Mesenchymal stem cell (in vitro differentiated cells and primary cell): ENCODE measurements at regions not wholly inside any gene's neighbourhood (a gene's known extent, or its start where the extent isn't known, plus 50 kb on each side); places are given as distances from the start of the nearest gene placed in this dataset.

ENCODE experiments used
- DNase-seq: peaks from one replicate; pipeline ENCODE4 v3.0.0-alpha.2; 2013
- H2AFZ ChIP-seq: one replicate; pipeline ENCODE4 v1.6.1; 2013; ENCODE audit warnings: low read depth, mild to moderate bottlenecking, control low read depth, inconsistent platforms, low read length, moderate library complexity
- H2AK5ac ChIP-seq: 2 replicates; pipeline ENCODE4 v1.6.1; 2013; ENCODE audit warnings: low read length, moderate library complexity, mild to moderate bottlenecking, inconsistent platforms; ENCODE audit not compliant: severe bottlenecking
- H2BK120ac ChIP-seq: one replicate; pipeline ENCODE4 v1.6.1; 2013; ENCODE audit warnings: low read depth, mild to moderate bottlenecking, inconsistent platforms, low read length, moderate library complexity
- H2BK12ac ChIP-seq, 2 experiments: one replicate each; pipeline ENCODE4 v1.6.1; 2013; ENCODE audit warnings: inconsistent platforms in 2 of 2, low read length in 2 of 2, mild to moderate bottlenecking in 2 of 2, moderate library complexity in 2 of 2, control low read depth in 1 of 2
- H2BK15ac ChIP-seq: one replicate; pipeline ENCODE4 v1.6.1; 2013; ENCODE audit warnings: mild to moderate bottlenecking, low read depth, inconsistent platforms; ENCODE audit not compliant: poor library complexity, severe bottlenecking
- H2BK5ac ChIP-seq: 2 replicates; pipeline ENCODE4 v1.6.1; 2013; ENCODE audit warnings: low read depth, mild to moderate bottlenecking, low read length, control low read depth, inconsistent platforms; ENCODE audit not compliant: poor library complexity, severe bottlenecking
- H3K14ac ChIP-seq, 2 experiments: one replicate each; pipeline ENCODE4 v1.6.1; 2013; ENCODE audit warnings: inconsistent platforms in 2 of 2, low read length in 2 of 2, control low read depth in 1 of 2, mild to moderate bottlenecking in 1 of 2, moderate library complexity in 1 of 2
- H3K18ac ChIP-seq, 2 experiments: one replicate each; pipeline ENCODE4 v1.6.1; 2013; ENCODE audit warnings: inconsistent platforms in 2 of 2, low read length in 2 of 2, control low read depth in 1 of 2, low read depth in 1 of 2, mild to moderate bottlenecking in 1 of 2
- H3K23ac ChIP-seq, 2 experiments: one replicate each; pipeline ENCODE4 v1.6.1; 2013; ENCODE audit warnings: inconsistent platforms in 2 of 2, low read length in 2 of 2, mild to moderate bottlenecking in 2 of 2, moderate library complexity in 2 of 2, control low read depth in 1 of 2
- H3K27ac ChIP-seq: 2 replicates; pipeline ENCODE4 v1.5.1; 2013; ENCODE audit warnings: mild to moderate bottlenecking, moderate library complexity, low read length, control low read depth, inconsistent platforms; ENCODE audit not compliant: poor library complexity, severe bottlenecking
- H3K27me3 ChIP-seq, 2 experiments: 2 replicates each; pipeline versions ENCODE4 v1.6.1 to v1.7.0; 2013; ENCODE audit warnings: low read length in 2 of 2, mild to moderate bottlenecking in 2 of 2, moderate library complexity in 2 of 2, control low read depth in 1 of 2, inconsistent platforms in 1 of 2; ENCODE audit not compliant: control insufficient read depth in 1 of 2, insufficient read depth in 1 of 2
- H3K36me3 ChIP-seq, 2 experiments: 2 replicates each; pipeline versions ENCODE4 v1.6.1 to v1.7.0; 2013; ENCODE audit warnings: low read length in 2 of 2, control low read depth in 1 of 2, inconsistent platforms in 1 of 2, low read depth in 1 of 2, mild to moderate bottlenecking in 1 of 2; ENCODE audit not compliant: insufficient read depth in 2 of 2, control insufficient read depth in 1 of 2
- H3K4ac ChIP-seq, 2 experiments: one replicate each; pipeline ENCODE4 v1.6.1; 2013; ENCODE audit warnings: inconsistent platforms in 2 of 2, low read length in 2 of 2, mild to moderate bottlenecking in 2 of 2, moderate library complexity in 2 of 2, control low read depth in 1 of 2, low read depth in 1 of 2
- H3K4me1 ChIP-seq: 2 replicates; pipeline ENCODE4 v1.6.1; 2013; ENCODE audit warnings: low read depth, low read length, control low read depth; ENCODE audit not compliant: control insufficient read depth, insufficient read depth
- H3K4me2 ChIP-seq: 2 replicates; pipeline ENCODE4 v1.6.1; 2013; ENCODE audit warnings: low read length, mild to moderate bottlenecking, inconsistent platforms; ENCODE audit not compliant: poor library complexity, severe bottlenecking
- H3K4me3 ChIP-seq, 2 experiments: 2 replicates each; pipeline versions ENCODE4 v1.5.1 to v1.7.0; 2013; ENCODE audit warnings: low read length in 2 of 2, mild to moderate bottlenecking in 2 of 2, control low read depth in 1 of 2, low read depth in 1 of 2; ENCODE audit not compliant: insufficient read depth in 1 of 2
- H3K79me1 ChIP-seq: replicated peaks from 2 replicates; pipeline ENCODE4 v1.6.1; 2013; ENCODE audit warnings: mild to moderate bottlenecking, control low read depth, low read length, inconsistent platforms; ENCODE audit not compliant: poor library complexity, severe bottlenecking
- H3K9ac ChIP-seq: 2 replicates; pipeline ENCODE4 v1.7.0; 2013; ENCODE audit warnings: mild to moderate bottlenecking, low read length, moderate library complexity
- H3K9me3 ChIP-seq: 2 replicates; pipeline ENCODE4 v1.7.0; 2013; ENCODE audit warnings: mild to moderate bottlenecking, low read length; ENCODE audit not compliant: control insufficient read depth
- H4K8ac ChIP-seq: one replicate; pipeline ENCODE4 v1.6.1; 2013; ENCODE audit warnings: inconsistent platforms, mild to moderate bottlenecking, low read length, moderate library complexity
- H4K91ac ChIP-seq: one replicate; pipeline ENCODE4 v1.6.1; 2013; ENCODE audit warnings: mild to moderate bottlenecking, low read length, inconsistent platforms
- WGBS: methylation state at CpG from one replicate; pipeline ENCODE4 v1.1.7; 2013; ENCODE audit warnings: mixed read lengths; 5-methylcytosine and 5-hydroxymethylcytosine counted together

- H3K4me1 ChIP-seq, result no peaks in the 10 kb centered on the region
- H2BK120ac ChIP-seq, result no peak overlapping the region
- DNase-seq, result no peak
- H3K14ac ChIP-seq, result no peak overlapping the region
- no peak overlapping the region for H3K27ac ChIP-seq
- WGBS, result 83% methylated on average over 1 of the region's 1 CpG
- H2AK5ac ChIP-seq, result no peak overlapping the region
- no peak overlapping the region for H3K23ac ChIP-seq
- no peak overlapping the region for H3K4me2 ChIP-seq
- no peak overlapping the region for H2BK15ac ChIP-seq
- no peak overlapping the region for H2BK12ac ChIP-seq
- no peak overlapping the region for H2AFZ ChIP-seq
- no peak overlapping the region for H4K91ac ChIP-seq
- H2BK5ac ChIP-seq, result no peak overlapping the region
- H3K79me1 ChIP-seq, result no peaks in the 10 kb centered on the region
- no peaks in the 10 kb centered on the region for H3K9me3 ChIP-seq
- H3K18ac ChIP-seq, result no peak overlapping the region
- no peak overlapping the region for H3K4ac ChIP-seq
- H3K27me3 ChIP-seq, result peaks cover 0 to 6% of the 10 kb centered on the region in 2 experiments
- no peaks in the 10 kb centered on the region for H3K36me3 ChIP-seq
- no peak overlapping the region for H4K8ac ChIP-seq
- no peak overlapping the region for H3K4me3 ChIP-seq
- H3K9ac ChIP-seq, result no peak overlapping the region
Measured at GRCh38 chr11:101741061-101741460, 157.3 kb upstream of the TRPC6 start.

GRCh38 chr11:101738452-101738851 is 154.6 kb upstream of the TRPC6 start:
- Histone ChIP-seq H3K18ac (no peak overlapping the region), H3K27me3 (peaks cover 0 to 6% of the 10 kb centered on the region in 2 experiments), H3K14ac (no peak overlapping the region), H3K79me1 (no peaks in the 10 kb centered on the region), H2BK120ac (no peak overlapping the region), H3K27ac (no peak overlapping the region), H3K9ac (no peak overlapping the region), H3K23ac (no peak overlapping the region), H2BK5ac (no peak overlapping the region), H3K9me3 (no peaks in the 10 kb centered on the region), H3K36me3 (no peaks in the 10 kb centered on the region), H2BK12ac (no peak overlapping the region), H3K4me3 (no peak overlapping the region), H2BK15ac (no peak overlapping the region), H3K4ac (no peak overlapping the region), H4K8ac (no peak overlapping the region), H4K91ac (no peak overlapping the region), H3K4me1 (no peaks in the 10 kb centered on the region), H2AK5ac (no peak overlapping the region), H3K4me2 (no peak overlapping the region), H2AFZ (no peak overlapping the region)
- no CpG with 5 or more reads among the region's 1 CpG for WGBS
- no peak for DNase-seq

- Histone ChIP-seq H3K4me1 (no peaks in the 10 kb centered on the region), H2AFZ (no peak overlapping the region), H3K4me2 (no peak overlapping the region), H3K36me3 (no peaks in the 10 kb centered on the region), H3K79me1 (no peaks in the 10 kb centered on the region), H3K9ac (no peak overlapping the region), H2BK12ac (no peak overlapping the region), H3K9me3 (no peaks in the 10 kb centered on the region), H3K27me3 (no peaks in the 10 kb centered on the region), H2BK15ac (no peak overlapping the region), H4K8ac (no peak overlapping the region), H3K4me3 (no peak overlapping the region), H3K27ac (no peak overlapping the region), H3K14ac (no peak overlapping the region), H3K23ac (no peak overlapping the region), H3K4ac (no peak overlapping the region), H2BK120ac (no peak overlapping the region), H3K18ac (no peak overlapping the region), H4K91ac (no peak overlapping the region), H2AK5ac (no peak overlapping the region), H2BK5ac (no peak overlapping the region)
- no CpG with 5 or more reads among the region's 2 CpGs for WGBS
- no peak for DNase-seq
Measured at GRCh38 chr11:101729406-101730078, 145.7 kb upstream of the TRPC6 start.

DNA sequence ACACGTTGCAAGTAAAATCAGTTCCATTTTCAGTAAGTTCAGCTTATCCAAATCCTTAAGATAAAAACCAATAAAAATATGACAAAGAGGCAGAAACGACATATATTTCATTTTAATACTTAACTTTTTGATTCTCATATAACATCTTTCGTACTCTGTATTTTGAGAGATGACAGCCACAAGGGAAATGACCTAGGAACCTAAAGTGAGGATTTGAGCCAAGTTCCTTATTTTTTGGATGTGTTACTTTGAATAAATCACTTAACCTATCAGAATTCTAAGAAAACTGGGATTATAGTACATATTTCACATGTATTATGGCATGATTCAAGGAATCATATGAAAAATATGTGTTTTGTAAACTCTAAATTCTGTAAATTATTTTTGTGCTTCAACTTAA is 143.6 kb upstream of the TRPC6 start:
- Histone ChIP-seq H2BK12ac (no peak overlapping the region), H2AK5ac (no peak overlapping the region), H3K36me3 (no peaks in the 10 kb centered on the region), H3K27ac (no peak overlapping the region), H2BK15ac (no peak overlapping the region), H3K4me2 (no peak overlapping the region), H3K9ac (no peak overlapping the region), H2AFZ (no peak overlapping the region), H2BK5ac (no peak overlapping the region), H3K79me1 (no peaks in the 10 kb centered on the region), H3K4me1 (no peaks in the 10 kb centered on the region), H3K18ac (no peak overlapping the region), H3K23ac (no peak overlapping the region), H4K91ac (no peak overlapping the region), H3K9me3 (no peaks in the 10 kb centered on the region), H3K27me3 (no peaks in the 10 kb centered on the region), H4K8ac (no peak overlapping the region), H3K14ac (no peak overlapping the region), H3K4me3 (no peak overlapping the region), H3K4ac (no peak overlapping the region), H2BK120ac (no peak overlapping the region)
- 71% methylated on average over 1 of the region's 3 CpGs for WGBS
- DNase-seq, result no peak
